HL-60 (cell line): ENCODE measurements at regions not wholly inside any gene's neighbourhood (a gene's known extent, or its start where the extent isn't known, plus 50 kb on each side); places are given as distances from the start of the nearest gene placed in this dataset.

Source experiments
- CTCF ChIP-seq: IDR thresholded peaks from one replicate; pipeline ENCODE4 v1.5.1; 2011; ENCODE audit warnings: low read length, control low read depth, inconsistent platforms; ENCODE audit not compliant: insufficient read depth
- GABPA ChIP-seq: IDR thresholded peaks from 2 replicates; pipeline ENCODE4 v1.6.1; 2012; ENCODE audit warnings: low read depth
- POLR2AphosphoS5 ChIP-seq: IDR thresholded peaks from 2 replicates; pipeline ENCODE4 v1.6.1; 2012; ENCODE audit warnings: low read depth
- REST ChIP-seq: IDR thresholded peaks from 2 replicates; pipeline ENCODE4 v1.6.1; 2012; ENCODE audit warnings: low read depth; ENCODE audit not compliant: insufficient replicate concordance
- SPI1 ChIP-seq: IDR thresholded peaks from 2 replicates; pipeline ENCODE4 v1.6.1; 2012; ENCODE audit warnings: low read depth, mild to moderate bottlenecking, borderline replicate concordance

GRCh38 chr2:16475986-16476567 is 189.6 kb downstream of the CYRIA start:
- no peak for TF ChIP-seq POLR2AphosphoS5
- TF ChIP-seq CTCF = no peak
- TF ChIP-seq GABPA = no peak
- no peak for TF ChIP-seq REST
- no peak for TF ChIP-seq SPI1
